GM20000 (cell line): ENCODE measurements at regions not wholly inside any gene's neighbourhood (a gene's known extent, or its start where the extent isn't known, plus 50 kb on each side); places are given as distances from the start of the nearest gene placed in this dataset.

ENCODE experiments used
- DNase-seq: peaks from one replicate; pipeline ENCODE4 v3.0.0; 2012; ENCODE audit warnings: low spot score
- CTCF ChIP-seq: IDR thresholded peaks from 2 replicates; pipeline ENCODE4 v1.5.1; 2012; ENCODE audit warnings: mild to moderate bottlenecking, control low read depth; ENCODE audit errors: extremely low read depth, missing control alignments

GRCh38 chr9:96164268-96164683 lies 137.7 kb downstream of the HSD17B3 start:
- no peak for DNase-seq
- no peak for TF ChIP-seq CTCF

- TF ChIP-seq CTCF = no peak
- DNase-seq = no peak
Observed at GRCh38 chr9:96163712-96164111, 138.3 kb downstream of the HSD17B3 start.

DNA sequence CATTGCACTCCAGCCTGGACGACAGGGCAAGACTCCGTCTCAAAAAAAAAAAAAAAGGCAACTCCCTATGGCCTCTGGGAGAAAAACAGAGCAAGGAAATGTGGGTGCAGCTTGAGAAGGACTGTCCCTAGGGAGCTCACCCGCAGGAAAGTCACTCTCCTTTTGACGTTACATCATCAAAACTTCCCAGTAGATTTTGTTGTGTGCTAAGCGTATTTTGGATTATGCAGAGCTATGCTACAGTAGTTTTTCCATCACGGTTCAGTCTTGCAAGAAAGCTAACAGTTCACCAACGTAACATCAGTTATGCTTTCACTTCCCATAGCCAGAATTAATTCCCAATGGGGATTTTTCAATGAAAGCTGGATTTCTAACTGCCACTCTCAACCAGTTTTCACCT lies 138.8 kb downstream of the HSD17B3 start:
- TF ChIP-seq CTCF = no peak
- DNase-seq = no peak

GRCh38 chr9:96161819-96162218 lies 140.2 kb downstream of the HSD17B3 start:
- DNase-seq = no peak

DNA sequence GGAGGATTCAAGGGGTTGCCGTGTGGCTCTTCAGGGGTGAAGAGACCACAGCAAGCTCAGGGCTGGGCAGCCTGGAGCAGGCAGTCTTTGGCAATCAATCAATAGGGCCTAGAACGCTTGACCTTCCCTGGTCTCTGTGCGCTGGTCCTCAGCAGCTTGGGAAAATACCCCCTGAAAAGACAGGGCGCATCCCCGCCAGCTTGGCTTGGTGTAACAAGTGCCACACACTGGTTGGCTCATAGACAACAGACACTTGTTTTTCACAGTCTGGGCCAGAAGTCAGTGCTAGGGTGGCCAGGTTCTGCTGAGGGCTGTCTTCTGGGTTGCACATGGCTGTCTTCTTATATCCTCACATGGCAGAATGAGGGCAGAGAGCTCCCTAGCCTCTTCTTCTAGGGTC lies 141.1 kb downstream of the HSD17B3 start:
- no peak for DNase-seq

More at GRCh38 chr9:96161819-96162218, 140.2 kb downstream of the HSD17B3 start:
- no peak for TF ChIP-seq CTCF

DNA sequence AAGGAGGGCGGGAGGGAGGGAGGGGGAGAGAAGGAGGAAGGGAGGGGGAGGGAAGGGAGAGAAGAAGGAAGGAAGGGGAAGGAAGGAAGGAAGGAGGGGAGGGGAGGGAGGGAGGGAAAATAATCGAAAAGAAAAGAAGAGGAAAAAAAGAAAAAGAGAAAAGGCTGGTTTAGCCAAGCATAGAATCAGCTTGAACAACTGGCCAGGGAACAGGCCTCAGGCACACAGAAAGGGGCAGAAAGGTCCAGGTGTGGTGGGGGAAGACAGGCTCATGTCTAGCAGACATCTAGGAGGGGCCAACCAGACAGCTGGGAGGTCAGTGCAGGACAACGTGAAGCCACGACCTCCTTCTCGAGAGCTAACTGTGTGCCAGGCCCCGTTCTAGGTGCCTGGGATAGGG lies 141.8 kb downstream of the HSD17B3 start:
- DNase-seq = no peak
- TF ChIP-seq CTCF = no peak

More for the DNA sequence above, 141.1 kb downstream of the HSD17B3 start:
- no peak for TF ChIP-seq CTCF

- no peak for TF ChIP-seq CTCF
- no peak for DNase-seq
Observed at GRCh38 chr9:96159596-96159995, 142.4 kb downstream of the HSD17B3 start.
